Mesenchymal stem cell (in vitro differentiated cells and primary cell): ENCODE measurements at regions not wholly inside any gene's neighbourhood (a gene's known extent, or its start where the extent isn't known, plus 50 kb on each side); places are given as distances from the start of the nearest gene placed in this dataset.
A peak's percentile ranks its signal among the peaks of the same experiment; 100 is the strongest.

Experiments
- DNase-seq: peaks from one replicate; pipeline ENCODE4 v3.0.0-alpha.2; 2013
- H2AFZ ChIP-seq: one replicate; pipeline ENCODE4 v1.6.1; 2013; ENCODE audit warnings: low read depth, mild to moderate bottlenecking, control low read depth, inconsistent platforms, low read length, moderate library complexity
- H2AK5ac ChIP-seq: 2 replicates; pipeline ENCODE4 v1.6.1; 2013; ENCODE audit warnings: low read length, moderate library complexity, mild to moderate bottlenecking, inconsistent platforms; ENCODE audit not compliant: severe bottlenecking
- H2BK120ac ChIP-seq: one replicate; pipeline ENCODE4 v1.6.1; 2013; ENCODE audit warnings: low read depth, mild to moderate bottlenecking, inconsistent platforms, low read length, moderate library complexity
- H2BK12ac ChIP-seq, 2 experiments: one replicate each; pipeline ENCODE4 v1.6.1; 2013; ENCODE audit warnings: inconsistent platforms in 2 of 2, low read length in 2 of 2, mild to moderate bottlenecking in 2 of 2, moderate library complexity in 2 of 2, control low read depth in 1 of 2
- H2BK15ac ChIP-seq: one replicate; pipeline ENCODE4 v1.6.1; 2013; ENCODE audit warnings: mild to moderate bottlenecking, low read depth, inconsistent platforms; ENCODE audit not compliant: poor library complexity, severe bottlenecking
- H2BK5ac ChIP-seq: 2 replicates; pipeline ENCODE4 v1.6.1; 2013; ENCODE audit warnings: low read depth, mild to moderate bottlenecking, low read length, control low read depth, inconsistent platforms; ENCODE audit not compliant: poor library complexity, severe bottlenecking
- H3K14ac ChIP-seq, 2 experiments: one replicate each; pipeline ENCODE4 v1.6.1; 2013; ENCODE audit warnings: inconsistent platforms in 2 of 2, low read length in 2 of 2, control low read depth in 1 of 2, mild to moderate bottlenecking in 1 of 2, moderate library complexity in 1 of 2
- H3K18ac ChIP-seq, 2 experiments: one replicate each; pipeline ENCODE4 v1.6.1; 2013; ENCODE audit warnings: inconsistent platforms in 2 of 2, low read length in 2 of 2, control low read depth in 1 of 2, low read depth in 1 of 2, mild to moderate bottlenecking in 1 of 2
- H3K23ac ChIP-seq, 2 experiments: one replicate each; pipeline ENCODE4 v1.6.1; 2013; ENCODE audit warnings: inconsistent platforms in 2 of 2, low read length in 2 of 2, mild to moderate bottlenecking in 2 of 2, moderate library complexity in 2 of 2, control low read depth in 1 of 2
- H3K27ac ChIP-seq: 2 replicates; pipeline ENCODE4 v1.5.1; 2013; ENCODE audit warnings: mild to moderate bottlenecking, moderate library complexity, low read length, control low read depth, inconsistent platforms; ENCODE audit not compliant: poor library complexity, severe bottlenecking
- H3K27me3 ChIP-seq, 2 experiments: 2 replicates each; pipeline versions ENCODE4 v1.6.1 to v1.7.0; 2013; ENCODE audit warnings: low read length in 2 of 2, mild to moderate bottlenecking in 2 of 2, moderate library complexity in 2 of 2, control low read depth in 1 of 2, inconsistent platforms in 1 of 2; ENCODE audit not compliant: control insufficient read depth in 1 of 2, insufficient read depth in 1 of 2
- H3K36me3 ChIP-seq, 2 experiments: 2 replicates each; pipeline versions ENCODE4 v1.6.1 to v1.7.0; 2013; ENCODE audit warnings: low read length in 2 of 2, control low read depth in 1 of 2, inconsistent platforms in 1 of 2, low read depth in 1 of 2, mild to moderate bottlenecking in 1 of 2; ENCODE audit not compliant: insufficient read depth in 2 of 2, control insufficient read depth in 1 of 2
- H3K4ac ChIP-seq, 2 experiments: one replicate each; pipeline ENCODE4 v1.6.1; 2013; ENCODE audit warnings: inconsistent platforms in 2 of 2, low read length in 2 of 2, mild to moderate bottlenecking in 2 of 2, moderate library complexity in 2 of 2, control low read depth in 1 of 2, low read depth in 1 of 2
- H3K4me1 ChIP-seq: 2 replicates; pipeline ENCODE4 v1.6.1; 2013; ENCODE audit warnings: low read depth, low read length, control low read depth; ENCODE audit not compliant: control insufficient read depth, insufficient read depth
- H3K4me2 ChIP-seq: 2 replicates; pipeline ENCODE4 v1.6.1; 2013; ENCODE audit warnings: low read length, mild to moderate bottlenecking, inconsistent platforms; ENCODE audit not compliant: poor library complexity, severe bottlenecking
- H3K4me3 ChIP-seq, 2 experiments: 2 replicates each; pipeline versions ENCODE4 v1.5.1 to v1.7.0; 2013; ENCODE audit warnings: low read length in 2 of 2, mild to moderate bottlenecking in 2 of 2, control low read depth in 1 of 2, low read depth in 1 of 2; ENCODE audit not compliant: insufficient read depth in 1 of 2
- H3K79me1 ChIP-seq: replicated peaks from 2 replicates; pipeline ENCODE4 v1.6.1; 2013; ENCODE audit warnings: mild to moderate bottlenecking, control low read depth, low read length, inconsistent platforms; ENCODE audit not compliant: poor library complexity, severe bottlenecking
- H3K9ac ChIP-seq: 2 replicates; pipeline ENCODE4 v1.7.0; 2013; ENCODE audit warnings: mild to moderate bottlenecking, low read length, moderate library complexity
- H3K9me3 ChIP-seq: 2 replicates; pipeline ENCODE4 v1.7.0; 2013; ENCODE audit warnings: mild to moderate bottlenecking, low read length; ENCODE audit not compliant: control insufficient read depth
- H4K8ac ChIP-seq: one replicate; pipeline ENCODE4 v1.6.1; 2013; ENCODE audit warnings: inconsistent platforms, mild to moderate bottlenecking, low read length, moderate library complexity
- H4K91ac ChIP-seq: one replicate; pipeline ENCODE4 v1.6.1; 2013; ENCODE audit warnings: mild to moderate bottlenecking, low read length, inconsistent platforms
- WGBS: methylation state at CpG from one replicate; pipeline ENCODE4 v1.1.7; 2013; ENCODE audit warnings: mixed read lengths; 5-methylcytosine and 5-hydroxymethylcytosine counted together

DNA sequence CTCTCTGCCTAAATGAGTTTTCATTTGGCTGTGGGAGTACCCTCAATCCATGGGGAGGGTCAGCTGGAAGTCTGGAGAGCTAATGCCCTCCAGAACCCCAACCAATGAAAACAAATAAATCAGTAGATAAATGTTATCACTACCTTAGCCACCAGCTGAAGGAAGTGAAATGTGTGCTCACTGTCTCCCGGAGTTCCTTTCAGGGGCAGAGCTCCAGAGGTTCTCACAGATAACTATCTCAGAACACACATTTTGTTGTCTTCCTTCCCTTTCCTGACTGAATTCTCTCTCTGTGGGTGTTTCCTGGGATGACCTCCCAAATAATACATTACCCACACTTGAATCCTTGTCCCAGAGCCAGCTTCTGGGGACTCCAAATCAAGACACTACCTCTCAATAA lies 779.6 kb downstream of the DIAPH3 start:
- no peak for DNase-seq
- 17% methylated on average over 1 of the region's 1 CpG for WGBS

GRCh38 chr13:59391696-59392095 lies 772.0 kb downstream of the DIAPH3 start:
- Histone ChIP-seq H2AFZ (peak overlapping the region; percentile 53), H3K4ac (peak overlapping the region in 1 of 2 experiments; percentile 41), H3K36me3 (no peaks in the 10 kb centered on the region), H4K8ac (no peak overlapping the region), H3K4me2 (no peak overlapping the region), H3K79me1 (no peaks in the 10 kb centered on the region), H2BK15ac (no peak overlapping the region), H3K14ac (no peak overlapping the region), H4K91ac (no peak overlapping the region), H3K4me3 (no peak overlapping the region), H2BK120ac (no peak overlapping the region), H2BK12ac (no peak overlapping the region), H3K18ac (no peak overlapping the region), H3K23ac (no peak overlapping the region), H3K4me1 (no peaks in the 10 kb centered on the region), H3K27ac (no peak overlapping the region), H3K9ac (no peak overlapping the region), H3K9me3 (no peaks in the 10 kb centered on the region), H3K27me3 (no peaks in the 10 kb centered on the region), H2BK5ac (no peak overlapping the region), H2AK5ac (no peak overlapping the region)
- DNase-seq: peak; percentile 73
- 24% methylated on average over 2 of the region's 2 CpGs for WGBS

More for the DNA sequence above, 779.6 kb downstream of the DIAPH3 start:
- H4K8ac ChIP-seq: no peak overlapping the region
- no peaks in the 10 kb centered on the region for H3K4me1 ChIP-seq
- no peak overlapping the region for H2BK120ac ChIP-seq
- no peak overlapping the region for H2BK12ac ChIP-seq
- no peak overlapping the region for H3K18ac ChIP-seq
- H3K36me3 ChIP-seq: no peaks in the 10 kb centered on the region
- no peak overlapping the region for H3K27ac ChIP-seq
- no peak overlapping the region for H3K14ac ChIP-seq
- no peaks in the 10 kb centered on the region for H3K79me1 ChIP-seq
- H4K91ac ChIP-seq: no peak overlapping the region
- no peak overlapping the region for H2BK15ac ChIP-seq
- no peak overlapping the region for H2AFZ ChIP-seq
- H3K23ac ChIP-seq: no peak overlapping the region
- no peak overlapping the region for H3K4ac ChIP-seq
- H3K9ac ChIP-seq: no peak overlapping the region
- no peak overlapping the region for H3K4me3 ChIP-seq
- peaks cover 0 to 3% of the 10 kb centered on the region in 2 experiments for H3K27me3 ChIP-seq
- H3K9me3 ChIP-seq: no peaks in the 10 kb centered on the region
- H3K4me2 ChIP-seq: no peak overlapping the region
- H2BK5ac ChIP-seq: no peak overlapping the region
- no peak overlapping the region for H2AK5ac ChIP-seq

- Histone ChIP-seq H2BK5ac (no peak overlapping the region), H3K9ac (no peak overlapping the region), H3K14ac (no peak overlapping the region), H2BK15ac (no peak overlapping the region), H4K8ac (no peak overlapping the region), H3K36me3 (no peaks in the 10 kb centered on the region), H3K27ac (no peak overlapping the region), H3K23ac (no peak overlapping the region), H3K4me2 (no peak overlapping the region), H3K9me3 (no peaks in the 10 kb centered on the region), H2AK5ac (no peak overlapping the region), H3K18ac (no peak overlapping the region), H4K91ac (no peak overlapping the region), H3K4me3 (no peak overlapping the region), H2BK12ac (no peak overlapping the region), H3K27me3 (no peaks in the 10 kb centered on the region), H3K4ac (no peak overlapping the region), H3K4me1 (no peaks in the 10 kb centered on the region), H3K79me1 (no peaks in the 10 kb centered on the region), H2BK120ac (no peak overlapping the region), H2AFZ (no peak overlapping the region)
- no peak for DNase-seq
Observed at GRCh38 chr13:59392328-59392727, 771.4 kb downstream of the DIAPH3 start.

- no peak overlapping the region for H2BK15ac ChIP-seq
- no peak overlapping the region for H2BK12ac ChIP-seq
- H2BK120ac ChIP-seq: no peak overlapping the region
- no peak overlapping the region for H3K4ac ChIP-seq
- H3K4me2 ChIP-seq: no peak overlapping the region
- H3K14ac ChIP-seq: no peak overlapping the region
- no peaks in the 10 kb centered on the region for H3K9me3 ChIP-seq
- H3K23ac ChIP-seq: no peak overlapping the region
- no peak overlapping the region for H2BK5ac ChIP-seq
- no peak overlapping the region for H3K9ac ChIP-seq
- H3K18ac ChIP-seq: no peak overlapping the region
- no peak overlapping the region for H3K27ac ChIP-seq
- 100% methylated on average over 1 of the region's 2 CpGs for WGBS
- no peaks in the 10 kb centered on the region for H3K79me1 ChIP-seq
- H3K36me3 ChIP-seq: no peaks in the 10 kb centered on the region
- H2AK5ac ChIP-seq: no peak overlapping the region
- DNase-seq: no peak
- H4K8ac ChIP-seq: no peak overlapping the region
- H4K91ac ChIP-seq: no peak overlapping the region
- H3K4me1 ChIP-seq: no peaks in the 10 kb centered on the region
- no peak overlapping the region for H2AFZ ChIP-seq
- H3K27me3 ChIP-seq: no peaks in the 10 kb centered on the region
- H3K4me3 ChIP-seq: no peak overlapping the region
Observed at GRCh38 chr13:59394496-59394895, 769.2 kb downstream of the DIAPH3 start.
